ENCODE measurements at regions not wholly inside any gene's neighbourhood (a gene's known extent, or its start where the extent isn't known, plus 50 kb on each side); places are given as distances from the start of the nearest gene placed in this dataset.

GRCh38 chr4:108396900-108397497 is 223.4 kb upstream of the RPL34 start:
- H3K27ac Mint-ChIP-seq, result no peak overlapping the region
- CTCF ChIA-PET, result interaction anchor here (3.2 kb wide), 1 partner anchor 176 kb away, joined by 14 read pairs; no protein-coding TSS in a partner anchor
- no peaks in the 10 kb centered on the region for H3K36me3 Mint-ChIP-seq (ENCODE audit: low read depth)
- H3K27me3 Mint-ChIP-seq (ENCODE audit: low read depth), result no peaks in the 10 kb centered on the region
- H3K9me3 Mint-ChIP-seq, result no peaks in the 10 kb centered on the region
- no peak overlapping the region for H3K4me3 Mint-ChIP-seq
- peaks cover 10% of the 10 kb centered on the region for H3K4me1 Mint-ChIP-seq (ENCODE audit: low read depth)
- intact Hi-C loops (cut with micrococcal nuclease), result no loop called here
- no peak for DNase-seq

- H3K27me3 Mint-ChIP-seq (ENCODE audit: low read depth), result no peaks in the 10 kb centered on the region
- H3K36me3 Mint-ChIP-seq (ENCODE audit: low read depth), result no peaks in the 10 kb centered on the region
- no peak overlapping the region for H3K27ac Mint-ChIP-seq
- intact Hi-C loops (cut with micrococcal nuclease), result no loop called here
- CTCF ChIA-PET, result interaction anchor here (0.8 to 3.2 kb wide), 3 partner anchors 24 to 177 kb away, joined by 3 to 14 read pairs (median 3); no protein-coding TSS in a partner anchor
- peaks cover 10% of the 10 kb centered on the region for H3K4me1 Mint-ChIP-seq (ENCODE audit: low read depth)
- H3K9me3 Mint-ChIP-seq, result no peaks in the 10 kb centered on the region
- DNase-seq, result no peak
- H3K4me3 Mint-ChIP-seq, result no peak overlapping the region
Measured at GRCh38 chr4:108395786-108396185, 224.6 kb upstream of the RPL34 start.

GRCh38 chr4:108393890-108394472 is 225.2 kb upstream of the LEF1 start:
- Mint-ChIP-seq H3K36me3 (ENCODE audit: low read depth) (no peaks in the 10 kb centered on the region), H3K27me3 (ENCODE audit: low read depth) (no peaks in the 10 kb centered on the region), H3K9me3 (no peaks in the 10 kb centered on the region), H3K27ac (no peak overlapping the region), H3K4me3 (no peak overlapping the region), H3K4me1 (ENCODE audit: low read depth) (peaks cover 10% of the 10 kb centered on the region)
- intact Hi-C loops (cut with micrococcal nuclease), result no loop called here
- DNase-seq, result no peak
- CTCF ChIA-PET, result interaction anchor here (0.9 to 3.2 kb wide), 4 partner anchors 22 to 375 kb away, joined by 3 to 14 read pairs (median 4); no protein-coding TSS in a partner anchor

DNA sequence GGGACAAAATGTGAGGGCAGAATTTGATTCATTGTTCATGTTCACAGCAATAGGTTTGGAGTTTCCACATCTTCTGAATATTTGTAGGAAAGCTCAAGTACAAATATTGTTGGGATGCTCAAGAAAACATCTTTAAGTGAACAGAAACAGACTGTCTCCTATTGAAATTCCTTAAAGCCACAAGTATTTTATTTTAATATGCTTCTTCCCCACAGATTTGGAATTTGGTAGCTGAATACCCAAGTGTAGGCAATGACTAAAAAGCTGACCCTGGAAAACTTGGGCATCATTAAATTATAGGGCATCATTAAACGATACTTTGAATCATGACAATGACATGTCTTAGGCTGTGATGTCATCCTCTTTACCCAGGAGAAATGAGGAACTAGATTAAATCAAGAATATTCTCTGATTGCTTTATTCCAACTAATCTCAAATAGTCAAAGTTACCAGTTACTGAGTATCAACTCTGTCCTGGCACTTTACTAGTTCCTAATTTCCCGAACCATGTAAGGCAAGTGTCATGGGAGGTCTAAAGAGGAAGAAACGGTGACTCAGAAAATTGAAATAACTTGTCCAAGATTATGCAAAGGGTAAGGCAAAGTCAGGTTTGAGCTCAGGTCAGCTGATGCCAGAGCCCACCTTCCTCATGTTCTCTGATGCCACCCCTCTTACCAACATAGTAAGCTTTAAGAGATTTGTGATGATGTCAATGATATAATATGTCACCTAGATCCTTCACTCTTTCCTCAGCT is 223.1 kb upstream of the LEF1 start:
- Mint-ChIP-seq H3K4me3 (no peak overlapping the region), H3K27ac (no peak overlapping the region), H3K27me3 (ENCODE audit: low read depth) (no peaks in the 10 kb centered on the region), H3K36me3 (ENCODE audit: low read depth) (no peaks in the 10 kb centered on the region), H3K4me1 (ENCODE audit: low read depth) (peaks cover 10% of the 10 kb centered on the region), H3K9me3 (no peaks in the 10 kb centered on the region)
- intact Hi-C loops (cut with micrococcal nuclease), result no loop called here
- no peak for DNase-seq
- CTCF ChIA-PET, result interaction anchor here (0.7 to 1.1 kb wide), 4 partner anchors 10 to 182 kb away, joined by 3 to 4 read pairs (median 3); no protein-coding TSS in a partner anchor

DNA sequence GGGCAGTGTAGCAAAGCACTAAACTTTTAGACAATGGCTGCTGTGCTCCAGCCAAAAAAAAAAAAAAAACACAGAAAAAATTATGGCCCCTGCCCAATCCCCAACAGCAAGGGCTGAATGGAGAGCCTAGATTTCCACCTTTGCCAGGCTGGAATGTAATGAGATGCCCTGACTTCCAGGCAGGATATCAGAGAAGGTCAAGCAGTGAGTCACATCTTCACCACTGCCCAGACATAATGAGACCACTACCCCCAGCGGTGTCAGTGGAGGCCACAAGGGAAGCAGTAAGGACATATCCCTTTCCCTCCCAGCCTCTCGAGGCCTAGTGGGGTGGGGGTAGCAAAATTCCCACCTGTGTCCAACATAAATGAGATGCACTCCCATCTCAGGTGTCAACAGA is 216.3 kb upstream of the LEF1 start:
- H3K27ac Mint-ChIP-seq, result no peak overlapping the region
- CTCF ChIA-PET, result no interaction called here
- peaks cover 5% of the 10 kb centered on the region for H3K4me1 Mint-ChIP-seq (ENCODE audit: low read depth)
- peaks cover 2% of the 10 kb centered on the region for H3K9me3 Mint-ChIP-seq
- intact Hi-C loops (cut with micrococcal nuclease), result no loop called here
- DNase-seq, result no peak
- H3K4me3 Mint-ChIP-seq, result no peak overlapping the region
- H3K36me3 Mint-ChIP-seq (ENCODE audit: low read depth), result no peaks in the 10 kb centered on the region
- H3K27me3 Mint-ChIP-seq (ENCODE audit: low read depth), result no peaks in the 10 kb centered on the region

GRCh38 chr4:108384544-108384943 is 215.8 kb upstream of the LEF1 start:
- no peaks in the 10 kb centered on the region for H3K27me3 Mint-ChIP-seq (ENCODE audit: low read depth)
- no peak for DNase-seq
- intact Hi-C loops (cut with micrococcal nuclease), result no loop called here
- peaks cover 2% of the 10 kb centered on the region for H3K9me3 Mint-ChIP-seq
- H3K4me1 Mint-ChIP-seq (ENCODE audit: low read depth), result peaks cover 5% of the 10 kb centered on the region
- H3K36me3 Mint-ChIP-seq (ENCODE audit: low read depth), result no peaks in the 10 kb centered on the region
- CTCF ChIA-PET, result no interaction called here
- H3K4me3 Mint-ChIP-seq, result no peak overlapping the region
- H3K27ac Mint-ChIP-seq, result no peak overlapping the region

GRCh38 chr4:108383157-108383556 is 214.4 kb upstream of the LEF1 start:
- Mint-ChIP-seq H3K4me1 (ENCODE audit: low read depth) (peaks cover 5% of the 10 kb centered on the region), H3K27ac (no peak overlapping the region), H3K4me3 (no peak overlapping the region), H3K27me3 (ENCODE audit: low read depth) (no peaks in the 10 kb centered on the region), H3K9me3 (peaks cover 2% of the 10 kb centered on the region), H3K36me3 (ENCODE audit: low read depth) (no peaks in the 10 kb centered on the region)
- no peak for DNase-seq
- CTCF ChIA-PET, result no interaction called here
- intact Hi-C loops (cut with micrococcal nuclease), result no loop called here

DNA sequence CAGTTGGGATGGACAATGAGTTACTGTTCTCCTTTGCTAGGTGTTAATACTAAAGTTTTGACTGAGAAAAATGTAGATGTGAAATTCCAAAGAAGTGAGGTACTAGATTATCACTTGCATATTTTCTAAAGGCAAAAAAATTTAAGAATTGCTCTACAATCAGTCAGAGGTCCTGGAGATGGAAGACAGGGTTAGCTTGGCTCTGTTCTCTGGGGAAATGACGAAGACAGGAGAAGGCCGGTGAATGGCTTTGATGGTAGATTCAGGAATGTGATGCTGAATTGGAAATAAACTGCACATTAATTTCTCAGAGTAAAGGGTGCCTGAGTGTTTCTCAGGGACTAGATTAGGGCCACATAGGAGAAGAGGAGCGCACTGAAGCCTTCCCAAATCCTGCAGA is 214.0 kb upstream of the LEF1 start:
- Mint-ChIP-seq H3K4me1 (ENCODE audit: low read depth) (peaks cover 5% of the 10 kb centered on the region), H3K27ac (no peak overlapping the region), H3K4me3 (no peak overlapping the region), H3K9me3 (peaks cover 2% of the 10 kb centered on the region), H3K36me3 (ENCODE audit: low read depth) (no peaks in the 10 kb centered on the region), H3K27me3 (ENCODE audit: low read depth) (no peaks in the 10 kb centered on the region)
- intact Hi-C loops (cut with micrococcal nuclease), result no loop called here
- CTCF ChIA-PET, result interaction anchor here (0.6 to 1.1 kb wide), 2 partner anchors 10 to 126 kb away, joined by 3 read pairs; no protein-coding TSS in a partner anchor
- DNase-seq, result no peak

DNA sequence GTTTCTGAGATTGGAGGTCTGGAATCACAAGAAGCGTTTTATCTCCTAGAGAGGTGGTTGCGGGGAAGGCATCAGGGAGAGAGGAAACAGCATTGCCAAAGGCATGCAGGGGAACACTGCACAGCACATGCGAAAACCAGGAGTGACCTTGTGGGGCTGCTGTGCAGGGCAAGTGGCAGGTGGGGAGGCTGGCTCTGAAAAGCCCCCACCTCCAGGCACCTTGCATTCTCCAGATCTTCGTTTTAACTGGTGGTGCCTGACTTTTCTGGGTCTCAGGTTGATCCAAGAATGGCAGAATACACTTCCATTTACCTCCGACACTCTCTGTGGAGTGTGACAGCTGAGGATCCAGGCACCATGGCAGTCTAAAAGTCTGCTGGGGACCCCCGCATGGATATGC is 209.4 kb upstream of the LEF1 start:
- Mint-ChIP-seq H3K4me3 (no peak overlapping the region), H3K27ac (no peak overlapping the region), H3K9me3 (peaks cover 2% of the 10 kb centered on the region), H3K36me3 (ENCODE audit: low read depth) (no peaks in the 10 kb centered on the region), H3K27me3 (ENCODE audit: low read depth) (no peaks in the 10 kb centered on the region), H3K4me1 (ENCODE audit: low read depth) (peaks cover 4% of the 10 kb centered on the region)
- intact Hi-C loops (cut with micrococcal nuclease), result no loop called here
- DNase-seq, result no peak
- CTCF ChIA-PET, result interaction anchor here (0.5 kb wide), 1 partner anchor 407 kb away, joined by 3 read pairs; no protein-coding TSS in a partner anchor

- CTCF ChIA-PET, result no interaction called here
- peaks cover 14% of the 10 kb centered on the region for H3K4me1 Mint-ChIP-seq (ENCODE audit: low read depth)
- H3K4me3 Mint-ChIP-seq, result no peak overlapping the region
Measured at GRCh38 chr4:108377021-108377420, 208.3 kb upstream of the LEF1 start.

GRCh38 chr4:108375434-108375833 is 206.7 kb upstream of the LEF1 start:
- CTCF ChIA-PET, result no interaction called here
- H3K4me3 Mint-ChIP-seq, result no peak overlapping the region
- intact Hi-C loops (cut with micrococcal nuclease), result no loop called here
- H3K4me1 Mint-ChIP-seq (ENCODE audit: low read depth), result peaks cover 30% of the 10 kb centered on the region
- H3K27me3 Mint-ChIP-seq (ENCODE audit: low read depth), result no peaks in the 10 kb centered on the region
- H3K9me3 Mint-ChIP-seq, result peaks cover 2% of the 10 kb centered on the region
- H3K36me3 Mint-ChIP-seq (ENCODE audit: low read depth), result no peaks in the 10 kb centered on the region
- no peak for DNase-seq
- H3K27ac Mint-ChIP-seq, result no peak overlapping the region

More at GRCh38 chr4:108377021-108377420, 208.3 kb upstream of the LEF1 start:
- no peak for DNase-seq
- intact Hi-C loops (cut with micrococcal nuclease), result no loop called here
- Mint-ChIP-seq H3K9me3 (peaks cover 2% of the 10 kb centered on the region), H3K27ac (no peak overlapping the region), H3K36me3 (ENCODE audit: low read depth) (no peaks in the 10 kb centered on the region), H3K27me3 (ENCODE audit: low read depth) (no peaks in the 10 kb centered on the region)

GRCh38 chr4:108372681-108373080 is 203.9 kb upstream of the LEF1 start:
- H3K4me1 Mint-ChIP-seq (ENCODE audit: low read depth), result peaks cover 46% of the 10 kb centered on the region
- CTCF ChIA-PET, result interaction anchor here (1.2 to 1.9 kb wide), 5 partner anchors 9 to 347 kb away, joined by 3 to 12 read pairs (median 3); no protein-coding TSS in a partner anchor
- H3K27ac Mint-ChIP-seq, result no peak overlapping the region
- peak; percentile 68 for DNase-seq
- intact Hi-C loops (cut with micrococcal nuclease), result no loop called here
- H3K27me3 Mint-ChIP-seq (ENCODE audit: low read depth), result no peaks in the 10 kb centered on the region
- H3K36me3 Mint-ChIP-seq (ENCODE audit: low read depth), result no peaks in the 10 kb centered on the region
- peak overlapping the region; percentile 48 for H3K4me3 Mint-ChIP-seq
- H3K9me3 Mint-ChIP-seq, result no peaks in the 10 kb centered on the region

All from activated naive CD4-positive, alpha-beta T cell treated with anti-CD3 and anti-CD28 coated beads for 36 hours (primary cell).